ENCODE measurements at regions not wholly inside any gene's neighbourhood (a gene's known extent, or its start where the extent isn't known, plus 50 kb on each side); places are given as distances from the start of the nearest gene placed in this dataset.

- Histone ChIP-seq H4K20me1 (ENCODE audit: insufficient read depth) (no peaks in the 10 kb centered on the region), H3K4me2 (ENCODE audit: low read length) (no peak overlapping the region), H3K27me3 (ENCODE audit: insufficient read depth, low read depth, low read length) (no peaks in the 10 kb centered on the region), H3K36me3 (ENCODE audit: insufficient read depth, low read length) (no peaks in the 10 kb centered on the region), H3K79me2 (replicated peaks; ENCODE audit: insufficient read depth, low read length) (no peaks in the 10 kb centered on the region), H2AFZ (ENCODE audit: low read depth, low read length) (no peak overlapping the region), H3K9ac (ENCODE audit: low read length) (no peak overlapping the region), H3K9me2 (ENCODE audit: insufficient read depth, low read length) (no peaks in the 10 kb centered on the region), H3K4me3 (ENCODE audit: low read length) (no peak overlapping the region), H3K9me3 (ENCODE audit: low read length) (no peaks in the 10 kb centered on the region), H3K27ac (ENCODE audit: low read length) (no peak overlapping the region), H3F3A (ENCODE audit: insufficient read depth, low read length, poor library complexity, severe bottlenecking) (no peaks in the 10 kb centered on the region)
- TF ChIP-seq REST (IDR thresholded peaks at IDR 0.05; ENCODE audit: borderline replicate concordance) (no peak), EP300 (conservative IDR thresholded peaks at IDR 0.05; ENCODE audit: poor library complexity, severe bottlenecking) (no peak), RAD21 (conservative IDR thresholded peaks at IDR 0.05) (no peak), TAF1 (IDR thresholded peaks at IDR 0.05; ENCODE audit: low read depth) (no peak)
These were observed 126.3 kb downstream of the MID1IP1 start for GRCh38 chrX:38927592-38927991.

- Histone ChIP-seq H3F3A (ENCODE audit: insufficient read depth, low read length, poor library complexity, severe bottlenecking) (no peaks in the 10 kb centered on the region), H3K9ac (ENCODE audit: low read length) (no peak overlapping the region), H3K4me3 (ENCODE audit: low read length) (no peak overlapping the region), H3K27ac (ENCODE audit: low read length) (no peak overlapping the region), H3K9me2 (ENCODE audit: insufficient read depth, low read length) (no peaks in the 10 kb centered on the region), H3K79me2 (replicated peaks; ENCODE audit: insufficient read depth, low read length) (no peaks in the 10 kb centered on the region), H3K36me3 (ENCODE audit: insufficient read depth, low read length) (no peaks in the 10 kb centered on the region), H4K20me1 (ENCODE audit: insufficient read depth) (no peaks in the 10 kb centered on the region), H2AFZ (ENCODE audit: low read depth, low read length) (no peak overlapping the region), H3K27me3 (ENCODE audit: insufficient read depth, low read depth, low read length) (no peaks in the 10 kb centered on the region), H3K4me2 (ENCODE audit: low read length) (no peak overlapping the region), H3K9me3 (ENCODE audit: low read length) (no peaks in the 10 kb centered on the region)
- TF ChIP-seq REST (IDR thresholded peaks at IDR 0.05; ENCODE audit: borderline replicate concordance), result no peak
- no peak for TF ChIP-seq EP300 (conservative IDR thresholded peaks at IDR 0.05; ENCODE audit: poor library complexity, severe bottlenecking)
- TF ChIP-seq TAF1 (IDR thresholded peaks at IDR 0.05; ENCODE audit: low read depth), result no peak
- TF ChIP-seq POLR2AphosphoS5 (IDR thresholded peaks at IDR 0.05), result no peak
- no peak for TF ChIP-seq MXI1 (conservative IDR thresholded peaks at IDR 0.05; ENCODE audit: poor library complexity, severe bottlenecking)
- TF ChIP-seq CTCF (IDR thresholded peaks at IDR 0.05; ENCODE audit: poor library complexity, severe bottlenecking), result no peak
These were observed 128.7 kb downstream of the MID1IP1 start for GRCh38 chrX:38929966-38930421.
